Muscle of leg (tissue), 3 donors: ENCODE measurements at regions not wholly inside any gene's neighbourhood (a gene's known extent, or its start where the extent isn't known, plus 50 kb on each side); places are given as distances from the start of the nearest gene placed in this dataset.

ENCODE experiments used
- DNase-seq: peaks from one replicate; pipeline ENCODE4 v3.0.0; 2013
- H3K27ac ChIP-seq: one replicate; pipeline ENCODE4 v1.5.1; 2013; ENCODE audit warnings: mild to moderate bottlenecking, low read length, control low read depth
- H3K27me3 ChIP-seq: one replicate; pipeline ENCODE4 v1.6.1; 2013; ENCODE audit warnings: low read length; ENCODE audit not compliant: control insufficient read depth, insufficient read depth
- H3K36me3 ChIP-seq: one replicate; pipeline ENCODE4 v1.6.1; 2013; ENCODE audit warnings: low read length; ENCODE audit not compliant: control insufficient read depth, insufficient read depth
- H3K4me1 ChIP-seq: one replicate; pipeline ENCODE4 v1.6.1; 2013; ENCODE audit warnings: low read length; ENCODE audit not compliant: control insufficient read depth, insufficient read depth
- H3K4me3 ChIP-seq: one replicate; pipeline ENCODE4 v1.5.1; 2013; ENCODE audit warnings: low read length, control low read depth
- H3K9me3 ChIP-seq: replicated peaks from 2 replicates; pipeline ENCODE4 v1.6.1; 2013; ENCODE audit warnings: low read depth, low read length; ENCODE audit not compliant: control insufficient read depth
- WGBS: methylation state at CpG from one replicate; pipeline ENCODE4 v1.1.5; 2013; ENCODE audit warnings: missing lambda C conversion rate; ENCODE audit not compliant: insufficient coverage; 5-methylcytosine and 5-hydroxymethylcytosine counted together

DNA sequence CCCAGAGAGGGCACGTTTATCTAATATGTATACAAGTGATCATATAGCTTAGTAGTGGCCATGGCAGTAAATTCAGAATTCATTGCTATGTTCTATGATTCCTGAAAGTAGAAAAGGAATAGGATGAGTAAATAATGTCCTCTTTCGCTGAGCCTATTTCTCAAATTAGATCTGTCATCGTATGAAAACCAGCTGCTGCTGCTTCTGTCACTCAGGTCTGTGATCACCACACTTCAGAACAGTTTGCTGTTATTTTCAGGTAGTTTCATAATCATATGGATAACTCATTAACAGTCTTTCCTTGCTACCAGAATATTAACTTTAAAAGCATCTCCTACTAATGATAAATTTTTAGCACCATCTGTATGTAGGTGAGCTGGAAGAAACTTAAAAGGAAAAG lies 289.1 kb upstream of the AZI2 start:
- Histone ChIP-seq H3K4me3 (no peak overlapping the region), H3K27me3 (no peaks in the 10 kb centered on the region), H3K36me3 (no peaks in the 10 kb centered on the region), H3K27ac (no peak overlapping the region), H3K9me3 (no peaks in the 10 kb centered on the region), H3K4me1 (no peaks in the 10 kb centered on the region)
- no peak for DNase-seq
- WGBS: no CpG with 5 or more reads among the region's 3 CpGs

- H3K4me1 ChIP-seq: no peaks in the 10 kb centered on the region
Observed at GRCh38 chr3:28645149-28645548, 296.5 kb upstream of the AZI2 start.

GRCh38 chr3:28646435-28646834 lies 297.8 kb upstream of the AZI2 start:
- H3K27me3 ChIP-seq: no peaks in the 10 kb centered on the region
- H3K36me3 ChIP-seq: no peaks in the 10 kb centered on the region
- no peaks in the 10 kb centered on the region for H3K9me3 ChIP-seq
- H3K27ac ChIP-seq: no peak overlapping the region
- no peak for DNase-seq
- 40% methylated on average over 1 of the region's 4 CpGs for WGBS
- no peak overlapping the region for H3K4me3 ChIP-seq
- H3K4me1 ChIP-seq: no peaks in the 10 kb centered on the region

More at GRCh38 chr3:28645149-28645548, 296.5 kb upstream of the AZI2 start:
- no peaks in the 10 kb centered on the region for H3K9me3 ChIP-seq
- no CpG with 5 or more reads among the region's 2 CpGs for whole genome bisulfite sequencing
- H3K36me3 ChIP-seq: no peaks in the 10 kb centered on the region
- no peak overlapping the region for H3K4me3 ChIP-seq
- no peaks in the 10 kb centered on the region for H3K27me3 ChIP-seq
- H3K27ac ChIP-seq: no peak overlapping the region
- no peak for DNase-seq

- no peaks in the 10 kb centered on the region for H3K9me3 ChIP-seq
- DNase-seq: no peak
- H3K4me3 ChIP-seq: no peak overlapping the region
- 100% methylated on average over 1 of the region's 2 CpGs for whole genome bisulfite sequencing
- H3K27me3 ChIP-seq: no peaks in the 10 kb centered on the region
- H3K27ac ChIP-seq: no peak overlapping the region
- no peaks in the 10 kb centered on the region for H3K4me1 ChIP-seq
- no peaks in the 10 kb centered on the region for H3K36me3 ChIP-seq
Observed at GRCh38 chr3:28649266-28649665, 300.6 kb upstream of the AZI2 start.

DNA sequence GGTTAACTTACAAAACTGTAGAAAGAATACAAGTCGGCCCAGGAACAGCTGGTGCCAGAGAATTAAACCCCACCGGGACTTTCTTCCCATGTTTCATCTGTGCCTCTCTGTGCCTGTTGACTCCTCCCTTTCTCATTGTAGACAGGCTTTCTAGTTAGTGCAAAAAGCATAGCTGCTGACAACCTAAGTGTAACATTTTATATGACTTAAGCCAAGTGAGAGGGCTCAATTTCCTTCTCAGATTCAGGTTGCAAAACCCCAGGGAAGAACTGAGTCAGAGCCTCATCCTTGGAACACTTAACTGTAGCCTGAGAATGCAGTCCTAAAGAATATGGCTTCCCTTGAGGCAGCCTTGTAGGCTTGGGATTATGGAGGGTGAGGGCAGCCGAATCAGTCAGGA lies 302.5 kb upstream of the AZI2 start:
- Histone ChIP-seq H3K36me3 (no peaks in the 10 kb centered on the region), H3K27me3 (no peaks in the 10 kb centered on the region), H3K27ac (no peak overlapping the region), H3K9me3 (no peaks in the 10 kb centered on the region), H3K4me1 (no peaks in the 10 kb centered on the region), H3K4me3 (no peak overlapping the region)
- no CpG with 5 or more reads among the region's 3 CpGs for WGBS
- peak; percentile 63 for DNase-seq

- Histone ChIP-seq H3K27ac (no peak overlapping the region), H3K9me3 (no peaks in the 10 kb centered on the region), H3K36me3 (no peaks in the 10 kb centered on the region), H3K4me1 (peaks cover 2% of the 10 kb centered on the region), H3K27me3 (no peaks in the 10 kb centered on the region), H3K4me3 (no peak overlapping the region)
- DNase-seq: no peak
- WGBS: 100% methylated on average over 2 of the region's 5 CpGs
Observed at GRCh38 chr3:28664123-28664522, 315.5 kb upstream of the AZI2 start.

GRCh38 chr3:28667646-28668621 lies 319.3 kb upstream of the AZI2 start:
- 63% methylated on average over 5 of the region's 5 CpGs for WGBS
- Histone ChIP-seq H3K9me3 (no peaks in the 10 kb centered on the region), H3K4me3 (no peak overlapping the region), H3K27ac (no peak overlapping the region), H3K4me1 (peaks cover 2% of the 10 kb centered on the region), H3K36me3 (no peaks in the 10 kb centered on the region), H3K27me3 (no peaks in the 10 kb centered on the region)
- DNase-seq: peak; percentile 67

- Histone ChIP-seq H3K9me3 (no peaks in the 10 kb centered on the region), H3K36me3 (no peaks in the 10 kb centered on the region), H3K4me3 (no peak overlapping the region), H3K27ac (no peak overlapping the region), H3K27me3 (no peaks in the 10 kb centered on the region), H3K4me1 (no peaks in the 10 kb centered on the region)
- 59% methylated on average over 2 of the region's 2 CpGs for WGBS
- no peak for DNase-seq
Observed at GRCh38 chr3:28669870-28670269, 321.2 kb upstream of the AZI2 start.

- Histone ChIP-seq H3K4me3 (no peak overlapping the region), H3K27me3 (no peaks in the 10 kb centered on the region), H3K36me3 (no peaks in the 10 kb centered on the region), H3K4me1 (no peaks in the 10 kb centered on the region), H3K27ac (no peak overlapping the region), H3K9me3 (no peaks in the 10 kb centered on the region)
- DNase-seq: no peak
- no CpG with 5 or more reads among the region's 2 CpGs for WGBS
Observed at GRCh38 chr3:28672406-28672805, 323.8 kb upstream of the AZI2 start.

DNA sequence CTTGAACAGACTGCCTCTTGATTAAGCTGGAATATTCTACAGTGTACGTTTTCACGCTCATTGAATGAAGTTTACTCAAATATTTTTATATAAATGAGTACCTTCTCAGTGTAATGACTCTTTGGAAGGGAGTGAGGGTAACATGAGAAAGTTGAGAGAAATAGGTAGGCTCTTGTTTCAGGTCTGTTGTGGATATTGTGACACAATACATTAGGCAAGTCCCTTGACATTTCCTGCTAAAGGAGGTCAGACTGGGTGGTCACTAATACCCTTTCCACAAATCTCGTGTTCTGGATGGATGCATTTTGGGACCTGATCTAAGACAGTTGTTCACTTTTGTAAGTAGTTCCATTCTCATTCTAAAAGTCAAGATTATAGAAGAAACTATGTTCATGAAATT lies 324.8 kb upstream of the AZI2 start:
- H3K27ac ChIP-seq: no peak overlapping the region
- no CpG with 5 or more reads among the region's 3 CpGs for WGBS
- H3K4me1 ChIP-seq: peaks cover 6% of the 10 kb centered on the region

More for the DNA sequence above, 324.8 kb upstream of the AZI2 start:
- DNase-seq: no peak
- Histone ChIP-seq H3K9me3 (no peaks in the 10 kb centered on the region), H3K4me3 (no peak overlapping the region), H3K36me3 (no peaks in the 10 kb centered on the region), H3K27me3 (no peaks in the 10 kb centered on the region)
